Upper lobe of right lung (tissue), 1 donor: ENCODE measurements at regions not wholly inside any gene's neighbourhood (a gene's known extent, or its start where the extent isn't known, plus 50 kb on each side); places are given as distances from the start of the nearest gene placed in this dataset. TPM values are rescaled to one million over a fixed set of nuclear protein-coding genes. Genes with fewer than 3 reads are reported as not detected.

Experiments used
- ATAC-seq: fragments of 200-7000 bp; cut with Tn5 transposase; one replicate; pipeline ENCODE4 v1.9.1; 2020; ENCODE audit warnings: mild to moderate bottlenecking, moderate library complexity
- DNase-seq: peaks from one replicate; pipeline ENCODE4 v3.0.0-alpha.2; 2020
- H3K27ac ChIP-seq: fragments of 200-600 bp; one replicate; pipeline ENCODE4 v1.8.0; 2022
- H3K27me3 ChIP-seq: fragments of 200-600 bp; one replicate; pipeline ENCODE4 v1.8.0; 2022; ENCODE audit warnings: mild to moderate bottlenecking
- H3K36me3 ChIP-seq: fragments of 200-600 bp; one replicate; pipeline ENCODE4 v1.8.0; 2022
- H3K4me1 ChIP-seq: fragments of 200-600 bp; one replicate; pipeline ENCODE4 v1.8.0; 2022
- H3K4me3 ChIP-seq: fragments of 200-600 bp; one replicate; pipeline ENCODE4 v1.8.0; 2022; ENCODE audit warnings: mild to moderate bottlenecking
- H3K9me3 ChIP-seq: fragments of 200-600 bp; one replicate; pipeline ENCODE4 v1.8.0; 2022
- intact Hi-C: fragments of 100-400 bp; cut with DNase I; formaldehyde crosslinking; loops from one replicate; pipeline ENCODE4 v1.11.0; 2022
- microRNA-seq: library from miRNA; unstranded; fragments of <30 nt; microRNA quantifications from one replicate; pipeline ENCODE4 v1.2.0, GENCODE V29; 2020; ENCODE audit warnings: borderline microRNAs expressed
- TF ChIP-seq, protein P1 (sequence below): fragments of 200-600 bp; IDR thresholded peaks from one replicate; pipeline ENCODE4 v1.8.0; 2022; ENCODE audit warnings: antibody characterized with exemption
- donor health status: DM: no; HTN: yes; CAD: no; lungs with severe emphysema.

GRCh38 chr2:51084750-51085149, 52.8 kb upstream of the NRXN1 start:
- ATAC-seq (no peak), DNase-seq (no peak)
- H3K36me3 ChIP-seq = no peaks in the 10 kb centered on the region
- TF ChIP-seq, protein P1, sequence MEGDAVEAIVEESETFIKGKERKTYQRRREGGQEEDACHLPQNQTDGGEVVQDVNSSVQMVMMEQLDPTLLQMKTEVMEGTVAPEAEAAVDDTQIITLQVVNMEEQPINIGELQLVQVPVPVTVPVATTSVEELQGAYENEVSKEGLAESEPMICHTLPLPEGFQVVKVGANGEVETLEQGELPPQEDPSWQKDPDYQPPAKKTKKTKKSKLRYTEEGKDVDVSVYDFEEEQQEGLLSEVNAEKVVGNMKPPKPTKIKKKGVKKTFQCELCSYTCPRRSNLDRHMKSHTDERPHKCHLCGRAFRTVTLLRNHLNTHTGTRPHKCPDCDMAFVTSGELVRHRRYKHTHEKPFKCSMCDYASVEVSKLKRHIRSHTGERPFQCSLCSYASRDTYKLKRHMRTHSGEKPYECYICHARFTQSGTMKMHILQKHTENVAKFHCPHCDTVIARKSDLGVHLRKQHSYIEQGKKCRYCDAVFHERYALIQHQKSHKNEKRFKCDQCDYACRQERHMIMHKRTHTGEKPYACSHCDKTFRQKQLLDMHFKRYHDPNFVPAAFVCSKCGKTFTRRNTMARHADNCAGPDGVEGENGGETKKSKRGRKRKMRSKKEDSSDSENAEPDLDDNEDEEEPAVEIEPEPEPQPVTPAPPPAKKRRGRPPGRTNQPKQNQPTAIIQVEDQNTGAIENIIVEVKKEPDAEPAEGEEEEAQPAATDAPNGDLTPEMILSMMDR = no peak
- H3K9me3 ChIP-seq = no peaks in the 10 kb centered on the region
- intact Hi-C loops = no loop called here
- H3K27me3 ChIP-seq = no peaks in the 10 kb centered on the region
- no peak overlapping the region for H3K27ac ChIP-seq
- no peak overlapping the region for H3K4me3 ChIP-seq
- H3K4me1 ChIP-seq = no peaks in the 10 kb centered on the region

Small RNA genes in the stretch of these regions (microRNA-seq; reads per million reads assigned to microRNA genes)
- gene MIR4431 = not detected
